DND-41 (cell line): ENCODE measurements at regions not wholly inside any gene's neighbourhood (a gene's known extent, or its start where the extent isn't known, plus 50 kb on each side); places are given as distances from the start of the nearest gene placed in this dataset.

Experiments
- ATAC-seq: fragments of 200-7000 bp; cut with Tn5 transposase; 3 replicates; pipeline ENCODE4 v1.9.1; 2021; ENCODE audit warnings: low read depth; ENCODE audit not compliant: insufficient read depth
- DNase-seq: peaks from one replicate; pipeline ENCODE4 v3.0.0-alpha.2; 2020
- H2AFZ ChIP-seq: 2 replicates; pipeline ENCODE4 v1.6.0; 2012; ENCODE audit warnings: low read depth, low read length
- H3K27ac ChIP-seq: 2 replicates; pipeline ENCODE4 v1.5.1; 2012; ENCODE audit warnings: low read length, inconsistent platforms
- H3K27me3 ChIP-seq: fragments of 200-600 bp; sonication (generic); 2 replicates; pipeline ENCODE4 v1.6.0; 2012; ENCODE audit warnings: low read length, mild to moderate bottlenecking, inconsistent platforms; ENCODE audit not compliant: insufficient read depth, poor library complexity
- H3K36me3 ChIP-seq: 2 replicates; pipeline ENCODE4 v1.5.1; 2012; ENCODE audit warnings: low read length, inconsistent platforms; ENCODE audit not compliant: insufficient read depth
- H3K4me1 ChIP-seq: 2 replicates; pipeline ENCODE4 v1.5.1; 2012; ENCODE audit warnings: mild to moderate bottlenecking, low read length; ENCODE audit not compliant: insufficient read depth
- H3K4me2 ChIP-seq: 2 replicates; pipeline ENCODE4 v1.6.0; 2012; ENCODE audit warnings: mild to moderate bottlenecking, moderate library complexity, low read length, inconsistent platforms; ENCODE audit not compliant: insufficient read depth
- H3K4me3 ChIP-seq, 2 experiments: fragments of 200-600 bp in 1 of 2; shearing (Covaris generic) in 1 of 2; 2 replicates each; pipeline ENCODE4 v1.5.1; 2012 to 2016; ENCODE audit warnings: inconsistent platforms in 2 of 2, low read length in 2 of 2, mild to moderate bottlenecking in 2 of 2, low read depth in 1 of 2, moderate library complexity in 1 of 2
- H3K79me2 ChIP-seq: 2 replicates; pipeline ENCODE4 v1.6.0; 2012; ENCODE audit warnings: low read length, inconsistent platforms; ENCODE audit not compliant: insufficient read depth
- H3K9ac ChIP-seq: 2 replicates; pipeline ENCODE4 v1.6.0; 2012; ENCODE audit warnings: low read depth, mild to moderate bottlenecking, inconsistent platforms, low read length, moderate library complexity
- H3K9me3 ChIP-seq: 2 replicates; pipeline ENCODE4 v1.5.1; 2012; ENCODE audit warnings: low read length, moderate library complexity, mild to moderate bottlenecking, inconsistent platforms; ENCODE audit not compliant: insufficient read depth, severe bottlenecking
- H4K20me1 ChIP-seq: 2 replicates; pipeline ENCODE4 v1.6.0; 2012; ENCODE audit warnings: low read length; ENCODE audit not compliant: insufficient read depth
- CTCF ChIP-seq: IDR thresholded peaks from 2 replicates; pipeline ENCODE4 v1.5.1; 2012; ENCODE audit warnings: borderline replicate concordance, low read length, moderate library complexity, mild to moderate bottlenecking; ENCODE audit not compliant: poor library complexity, severe bottlenecking; ENCODE audit errors: extremely low read depth
- EZH2 ChIP-seq: IDR thresholded peaks from 3 replicates; pipeline ENCODE4 v1.6.1; 2012; ENCODE audit warnings: borderline replicate concordance, low read depth, mild to moderate bottlenecking, moderate library complexity, low read length, inconsistent platforms; ENCODE audit not compliant: severe bottlenecking

- no peaks in the 10 kb centered on the region for H3K36me3 ChIP-seq
- no peak for ATAC-seq
- DNase-seq, result no peak
- H3K9me3 ChIP-seq, result no peaks in the 10 kb centered on the region
- no peak overlapping the region for H3K27ac ChIP-seq
- no peak overlapping the region for H3K4me3 ChIP-seq
- no peak overlapping the region for H3K4me2 ChIP-seq
- no peaks in the 10 kb centered on the region for H3K79me2 ChIP-seq
- no peaks in the 10 kb centered on the region for H3K27me3 ChIP-seq
- no peaks in the 10 kb centered on the region for H3K4me1 ChIP-seq
- no peak overlapping the region for H3K9ac ChIP-seq
- no peak overlapping the region for H2AFZ ChIP-seq
- TF ChIP-seq EZH2, result no peak
- TF ChIP-seq CTCF, result no peak
- H4K20me1 ChIP-seq, result no peaks in the 10 kb centered on the region
These were observed 113.9 kb downstream of the LITAF start for GRCh38 chr16:11472851-11473250.

DNA sequence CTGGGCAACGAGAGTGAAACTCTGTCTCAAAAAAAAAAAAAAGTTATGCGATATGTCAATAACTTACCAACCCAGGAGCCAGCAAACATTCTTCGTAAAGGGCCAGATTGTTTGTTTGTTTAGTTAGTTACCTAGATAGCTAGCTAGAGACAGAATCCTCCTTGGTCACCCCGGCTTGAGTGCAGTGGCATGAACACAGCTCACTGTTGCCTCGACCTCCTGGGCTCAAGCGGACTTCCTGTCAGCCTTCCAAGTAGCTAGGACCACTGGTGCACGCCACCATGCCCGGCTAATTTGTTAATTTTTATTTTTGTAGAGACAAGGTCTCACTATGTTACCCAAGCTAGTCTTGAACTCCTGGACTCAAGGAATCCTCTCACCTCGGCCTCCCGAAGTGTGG lies 113.0 kb downstream of the LITAF start:
- H3K4me3 ChIP-seq, result no peak overlapping the region
- TF ChIP-seq CTCF, result no peak
- no peak for TF ChIP-seq EZH2

GRCh38 chr16:11474617-11475291 lies 112.0 kb downstream of the LITAF start:
- H3K4me2 ChIP-seq, result no peak overlapping the region
- H3K79me2 ChIP-seq, result no peaks in the 10 kb centered on the region
- no peak for TF ChIP-seq CTCF
- TF ChIP-seq EZH2, result no peak
- DNase-seq, result no peak
- no peak overlapping the region for H3K27ac ChIP-seq
- H3K27me3 ChIP-seq, result no peaks in the 10 kb centered on the region
- H3K4me3 ChIP-seq, result no peak overlapping the region
- no peaks in the 10 kb centered on the region for H4K20me1 ChIP-seq
- H3K4me1 ChIP-seq, result no peaks in the 10 kb centered on the region
- no peaks in the 10 kb centered on the region for H3K9me3 ChIP-seq
- no peak overlapping the region for H3K9ac ChIP-seq
- ATAC-seq, result no peak
- no peaks in the 10 kb centered on the region for H3K36me3 ChIP-seq
- H2AFZ ChIP-seq, result no peak overlapping the region

More for the DNA sequence above, 113.0 kb downstream of the LITAF start:
- H3K36me3 ChIP-seq, result no peaks in the 10 kb centered on the region
- H2AFZ ChIP-seq, result no peak overlapping the region
- no peak overlapping the region for H3K4me2 ChIP-seq
- H3K9me3 ChIP-seq, result no peaks in the 10 kb centered on the region
- H3K27me3 ChIP-seq, result no peaks in the 10 kb centered on the region
- no peaks in the 10 kb centered on the region for H3K4me1 ChIP-seq
- no peak overlapping the region for H3K27ac ChIP-seq
- no peak overlapping the region for H3K9ac ChIP-seq
- H3K79me2 ChIP-seq, result no peaks in the 10 kb centered on the region
- ATAC-seq, result no peak
- no peak for DNase-seq
- no peaks in the 10 kb centered on the region for H4K20me1 ChIP-seq
